ENCODE measurements at regions not wholly inside any gene's neighbourhood (a gene's known extent, or its start where the extent isn't known, plus 50 kb on each side); places are given as distances from the start of the nearest gene placed in this dataset.
"Not testable (repeated sequence)": the region's sequence is repeated elsewhere in the genome, so short reads cannot be mapped to it uniquely, and the experiment has no call there.

DNA sequence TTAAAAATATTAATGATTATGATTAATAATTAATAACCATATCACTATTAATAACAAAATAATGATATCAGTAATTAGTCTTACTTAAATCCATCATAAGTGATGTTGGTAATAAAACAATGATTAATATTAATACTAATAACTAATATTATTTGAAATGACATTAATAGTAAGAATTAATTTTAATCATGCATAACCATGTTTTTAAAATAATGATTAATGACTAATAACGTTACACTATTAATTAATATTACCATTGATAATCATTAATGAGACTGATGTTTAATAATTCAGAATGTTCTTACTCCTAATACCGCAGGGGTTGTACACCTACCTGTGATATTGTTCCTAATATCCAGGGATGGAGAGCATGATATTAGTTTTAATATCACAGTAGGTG lies 53.4 kb upstream of the FRG2C start:
- no peak overlapping the region for H3K4me3 ChIP-seq (ENCODE audit: low read depth, low read length)
- TF ChIP-seq, protein P1, sequence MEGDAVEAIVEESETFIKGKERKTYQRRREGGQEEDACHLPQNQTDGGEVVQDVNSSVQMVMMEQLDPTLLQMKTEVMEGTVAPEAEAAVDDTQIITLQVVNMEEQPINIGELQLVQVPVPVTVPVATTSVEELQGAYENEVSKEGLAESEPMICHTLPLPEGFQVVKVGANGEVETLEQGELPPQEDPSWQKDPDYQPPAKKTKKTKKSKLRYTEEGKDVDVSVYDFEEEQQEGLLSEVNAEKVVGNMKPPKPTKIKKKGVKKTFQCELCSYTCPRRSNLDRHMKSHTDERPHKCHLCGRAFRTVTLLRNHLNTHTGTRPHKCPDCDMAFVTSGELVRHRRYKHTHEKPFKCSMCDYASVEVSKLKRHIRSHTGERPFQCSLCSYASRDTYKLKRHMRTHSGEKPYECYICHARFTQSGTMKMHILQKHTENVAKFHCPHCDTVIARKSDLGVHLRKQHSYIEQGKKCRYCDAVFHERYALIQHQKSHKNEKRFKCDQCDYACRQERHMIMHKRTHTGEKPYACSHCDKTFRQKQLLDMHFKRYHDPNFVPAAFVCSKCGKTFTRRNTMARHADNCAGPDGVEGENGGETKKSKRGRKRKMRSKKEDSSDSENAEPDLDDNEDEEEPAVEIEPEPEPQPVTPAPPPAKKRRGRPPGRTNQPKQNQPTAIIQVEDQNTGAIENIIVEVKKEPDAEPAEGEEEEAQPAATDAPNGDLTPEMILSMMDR (IDR thresholded peaks at IDR 0.05; ENCODE audit: borderline replicate concordance, insufficient read depth, low read depth, low read length), result no peak

DNA sequence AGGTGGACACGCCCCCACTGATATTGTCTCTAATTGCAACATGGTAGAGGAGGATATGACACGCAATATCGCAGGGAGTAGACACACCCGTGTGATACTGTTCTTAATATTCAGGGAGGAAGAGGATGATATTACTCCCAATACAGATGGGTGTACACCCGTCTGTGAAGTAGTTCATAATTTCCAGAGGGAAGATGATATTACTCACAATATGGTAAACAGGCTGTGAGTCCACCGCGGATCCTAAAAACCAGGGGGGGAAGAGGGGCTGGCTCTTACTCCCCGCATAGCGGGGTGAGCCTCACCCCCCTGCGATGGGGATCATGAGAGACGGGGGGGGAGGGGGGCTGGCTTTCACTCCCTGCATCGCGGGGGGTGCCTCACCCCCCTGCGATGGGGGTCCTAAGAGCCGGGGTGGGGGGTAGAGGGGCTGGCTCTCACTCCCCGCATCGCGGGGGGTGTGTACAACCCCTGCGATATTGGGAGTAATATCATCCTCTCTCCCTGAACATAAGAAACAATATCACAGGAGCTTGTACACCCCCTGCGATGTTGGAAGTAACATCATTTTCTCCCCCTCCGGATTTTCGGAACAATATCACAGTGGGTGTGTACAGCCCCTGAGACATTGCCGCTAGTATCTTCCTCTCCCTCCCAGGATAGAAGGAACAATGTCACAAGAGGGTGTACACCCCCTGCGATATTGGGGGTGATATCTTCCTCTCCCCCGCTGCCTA lies 52.2 kb upstream of the FRG2C start:
- not testable (repeated sequence) for H3K4me3 ChIP-seq (ENCODE audit: low read depth, low read length)

Data from GM12875 (cell line).